Neural cell (in vitro differentiated cells): ENCODE measurements at regions not wholly inside any gene's neighbourhood (a gene's known extent, or its start where the extent isn't known, plus 50 kb on each side); places are given as distances from the start of the nearest gene placed in this dataset.

ENCODE experiments used
- H2AFZ ChIP-seq: fragments of 200-600, 300-800 bp; sonication (generic), shearing (Covaris generic); 2 replicates; pipeline ENCODE4 v1.6.0; 2014; ENCODE audit warnings: low read depth, mild to moderate bottlenecking, antibody characterized with exemption, low read length, moderate library complexity
- H3F3A ChIP-seq: fragments of 200-600 bp; shearing (Covaris generic); 2 replicates; pipeline ENCODE4 v1.6.1; 2016; ENCODE audit warnings: mild to moderate bottlenecking, moderate library complexity, mixed read lengths, antibody characterized with exemption, low read length; ENCODE audit not compliant: insufficient read depth, poor library complexity, severe bottlenecking
- H3K27ac ChIP-seq: fragments of 200-600, 300-800 bp; sonication (generic), shearing (Covaris generic); 2 replicates; pipeline ENCODE4 v1.5.1; 2014; ENCODE audit warnings: mild to moderate bottlenecking, low read length, moderate library complexity
- H3K27me3 ChIP-seq: fragments of 300-800, 200-600 bp; sonication (generic), shearing (Covaris generic); 2 replicates; pipeline ENCODE4 v1.6.0; 2014; ENCODE audit warnings: mild to moderate bottlenecking, low read depth, low read length, moderate library complexity; ENCODE audit not compliant: insufficient read depth
- H3K36me3 ChIP-seq: fragments of 300-800, 200-600 bp; sonication (generic), shearing (Covaris generic); 2 replicates; pipeline ENCODE4 v1.5.1; 2014; ENCODE audit warnings: mild to moderate bottlenecking, antibody characterized with exemption, low read length, moderate library complexity; ENCODE audit not compliant: insufficient read depth
- H3K4me2 ChIP-seq: fragments of 300-800, 200-600 bp; sonication (generic), shearing (Covaris generic); 2 replicates; pipeline ENCODE4 v1.6.0; 2014; ENCODE audit warnings: mild to moderate bottlenecking, low read length
- H3K4me3 ChIP-seq: fragments of 300-800, 200-600 bp; sonication (generic), shearing (Covaris generic); 2 replicates; pipeline ENCODE4 v1.5.1; 2014; ENCODE audit warnings: mild to moderate bottlenecking, low read length, moderate library complexity
- H3K79me2 ChIP-seq: fragments of 200-600 bp; shearing (Covaris generic); replicated peaks from 2 replicates; pipeline ENCODE4 v1.6.0; 2014; ENCODE audit warnings: mild to moderate bottlenecking, low read length, moderate library complexity; ENCODE audit not compliant: insufficient read depth
- H3K9ac ChIP-seq: fragments of 300-800, 200-600 bp; sonication (generic), shearing (Covaris generic); 2 replicates; pipeline ENCODE4 v1.6.1; 2016; ENCODE audit warnings: mild to moderate bottlenecking, low read length, mixed read lengths
- H3K9me2 ChIP-seq: fragments of 200-600 bp; shearing (Covaris generic); 2 replicates; pipeline ENCODE4 v1.6.1; 2016; ENCODE audit warnings: mild to moderate bottlenecking, low read length, mixed read lengths; ENCODE audit not compliant: insufficient read depth
- H3K9me3 ChIP-seq: fragments of 200-600, 300-800 bp; sonication (generic), shearing (Covaris generic); 2 replicates; pipeline ENCODE4 v1.6.1; 2016; ENCODE audit warnings: mild to moderate bottlenecking, mixed run types, low read length, moderate library complexity, mixed read lengths
- H4K20me1 ChIP-seq: fragments of 200-600 bp; shearing (Covaris generic); 2 replicates; pipeline ENCODE4 v1.6.1; 2016; ENCODE audit warnings: mild to moderate bottlenecking, mixed run types; ENCODE audit not compliant: insufficient read depth
- CTCF ChIP-seq: fragments of 450-650 bp; IDR thresholded peaks from 2 replicates; pipeline ENCODE4 v1.5.1; 2014; ENCODE audit warnings: antibody characterized with exemption, mild to moderate bottlenecking, moderate library complexity; ENCODE audit not compliant: poor library complexity, severe bottlenecking
- EP300 ChIP-seq: fragments of 450-650 bp; conservative IDR thresholded peaks from 2 replicates; pipeline ENCODE4 v1.6.1; 2014; ENCODE audit warnings: antibody characterized with exemption, mild to moderate bottlenecking, moderate library complexity; ENCODE audit not compliant: poor library complexity, severe bottlenecking
- EZH2 ChIP-seq: fragments of 200-600, 300-800 bp; shearing (Covaris generic), sonication (generic); IDR thresholded peaks from 2 replicates; pipeline ENCODE4 v1.6.1; 2014; ENCODE audit warnings: antibody characterized with exemption, low read length, borderline replicate concordance, mild to moderate bottlenecking; ENCODE audit not compliant: insufficient read depth, poor library complexity, severe bottlenecking
- MXI1 ChIP-seq: fragments of 450-650 bp; conservative IDR thresholded peaks from 2 replicates; pipeline ENCODE4 v1.6.1; 2014; ENCODE audit warnings: antibody characterized with exemption, mild to moderate bottlenecking; ENCODE audit not compliant: poor library complexity, severe bottlenecking
- POLR2AphosphoS5 ChIP-seq: IDR thresholded peaks from 2 replicates; pipeline ENCODE4 v1.6.1; 2012
- RAD21 ChIP-seq: fragments of 450-650 bp; conservative IDR thresholded peaks from 2 replicates; pipeline ENCODE4 v1.6.1; 2014; ENCODE audit warnings: antibody characterized with exemption, mild to moderate bottlenecking, moderate library complexity
- REST ChIP-seq: IDR thresholded peaks from 2 replicates; pipeline ENCODE4 v1.6.1; 2012; ENCODE audit warnings: borderline replicate concordance
- SMC3 ChIP-seq: fragments of 450-650 bp; conservative IDR thresholded peaks from 2 replicates; pipeline ENCODE4 v1.6.1; 2014; ENCODE audit warnings: antibody characterized with exemption, mild to moderate bottlenecking, moderate library complexity; ENCODE audit not compliant: poor library complexity
- TAF1 ChIP-seq: IDR thresholded peaks from 2 replicates; pipeline ENCODE4 v1.6.1; 2012; ENCODE audit warnings: low read depth

- Histone ChIP-seq H3K9me2 (no peaks in the 10 kb centered on the region), H3K4me3 (no peak overlapping the region), H4K20me1 (no peaks in the 10 kb centered on the region), H3K27ac (no peak overlapping the region), H3K36me3 (no peaks in the 10 kb centered on the region), H3F3A (no peaks in the 10 kb centered on the region), H2AFZ (no peak overlapping the region), H3K27me3 (no peaks in the 10 kb centered on the region), H3K79me2 (no peaks in the 10 kb centered on the region), H3K9ac (no peak overlapping the region), H3K4me2 (no peak overlapping the region), H3K9me3 (no peaks in the 10 kb centered on the region)
- no peak for TF ChIP-seq MXI1
- no peak for TF ChIP-seq RAD21
- no peak for TF ChIP-seq EZH2
- no peak for TF ChIP-seq POLR2AphosphoS5
- no peak for TF ChIP-seq TAF1
- no peak for TF ChIP-seq EP300
- no peak for TF ChIP-seq CTCF
- TF ChIP-seq REST = no peak
- TF ChIP-seq SMC3 = no peak
Observed at GRCh38 chr4:145338568-145338967, 143.1 kb upstream of the SMAD1 start.

- Histone ChIP-seq H3K36me3 (no peaks in the 10 kb centered on the region), H2AFZ (no peak overlapping the region), H3K9me2 (no peaks in the 10 kb centered on the region), H3K27me3 (no peaks in the 10 kb centered on the region), H3K79me2 (no peaks in the 10 kb centered on the region), H3K9me3 (no peaks in the 10 kb centered on the region), H3K9ac (no peak overlapping the region), H4K20me1 (no peaks in the 10 kb centered on the region), H3K27ac (no peak overlapping the region), H3F3A (no peaks in the 10 kb centered on the region), H3K4me2 (no peak overlapping the region), H3K4me3 (no peak overlapping the region)
- no peak for TF ChIP-seq EP300
- TF ChIP-seq POLR2AphosphoS5 = no peak
- TF ChIP-seq SMC3 = no peak
- no peak for TF ChIP-seq REST
- TF ChIP-seq MXI1 = no peak
- TF ChIP-seq CTCF = no peak
- TF ChIP-seq TAF1 = no peak
- TF ChIP-seq RAD21 = no peak
- TF ChIP-seq EZH2 = no peak
Observed at GRCh38 chr4:145337391-145337790, 144.3 kb upstream of the SMAD1 start.
